ENCODE measurements at regions not wholly inside any gene's neighbourhood (a gene's known extent, or its start where the extent isn't known, plus 50 kb on each side); places are given as distances from the start of the nearest gene placed in this dataset. TPM values are rescaled to one million over a fixed set of nuclear protein-coding genes. Genes with fewer than 3 reads are reported as not detected.

DNA sequence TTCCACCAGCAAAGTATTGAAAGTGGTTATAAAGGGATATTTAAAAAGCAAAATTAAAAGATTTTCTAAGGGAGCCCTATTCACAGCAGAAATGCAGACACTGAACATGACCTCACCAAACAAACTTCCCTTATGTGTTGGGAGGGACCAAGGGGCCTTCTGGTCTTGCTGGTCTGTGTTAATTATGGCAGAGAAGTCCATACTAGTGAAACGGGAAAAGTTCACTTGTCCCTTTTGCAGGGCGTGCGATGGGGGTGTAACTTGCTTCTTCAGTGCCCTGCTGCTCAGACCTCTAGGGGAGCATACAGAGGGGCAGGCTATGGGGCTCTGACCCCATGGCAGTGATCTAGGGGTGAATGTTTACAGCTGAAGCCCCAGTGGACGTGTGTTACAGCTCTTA, 53.0 kb upstream of the ZNF337 start:
- Histone ChIP-seq H3K23ac (ENCODE audit: low read length in 2 of 2) (no peak overlapping the region), H3K4me3 (ENCODE audit: insufficient read depth in 1 of 2, low read depth in 1 of 2, low read length in 2 of 2) (no peak overlapping the region), H2AK5ac (ENCODE audit: low read length, severe bottlenecking) (no peak overlapping the region), H2BK12ac (ENCODE audit: low read length in 2 of 2) (no peak overlapping the region), H3K4me2 (ENCODE audit: low read length, poor library complexity, severe bottlenecking) (no peak overlapping the region), H3K9me3 (ENCODE audit: control insufficient read depth, low read length) (no peaks in the 10 kb centered on the region), H3K36me3 (ENCODE audit: control insufficient read depth in 1 of 2, insufficient read depth in 2 of 2, low read depth in 1 of 2, low read length in 2 of 2) (no peaks in the 10 kb centered on the region), H3K27me3 (ENCODE audit: control insufficient read depth in 1 of 2, insufficient read depth in 1 of 2, low read length in 2 of 2) (peaks cover 0 to 2% of the 10 kb centered on the region in 2 experiments), H2BK5ac (ENCODE audit: low read depth, low read length, poor library complexity, severe bottlenecking) (no peak overlapping the region), H2BK15ac (ENCODE audit: low read depth, poor library complexity, severe bottlenecking) (no peak overlapping the region), H2AFZ (ENCODE audit: low read depth, low read length) (no peak overlapping the region), H2BK120ac (ENCODE audit: low read depth, low read length) (no peak overlapping the region), H3K18ac (ENCODE audit: low read depth in 1 of 2, low read length in 2 of 2) (no peak overlapping the region), H4K91ac (ENCODE audit: low read length) (no peak overlapping the region), H3K14ac (ENCODE audit: low read length in 2 of 2) (no peak overlapping the region), H3K27ac (ENCODE audit: low read length, poor library complexity, severe bottlenecking) (no peak overlapping the region), H3K4ac (ENCODE audit: low read depth in 1 of 2, low read length in 2 of 2) (no peak overlapping the region), H3K9ac (ENCODE audit: low read length) (no peak overlapping the region), H4K8ac (ENCODE audit: low read length) (no peak overlapping the region), H3K79me1 (replicated peaks; ENCODE audit: low read length, poor library complexity, severe bottlenecking) (peaks cover 2% of the 10 kb centered on the region), H3K4me1 (ENCODE audit: control insufficient read depth, insufficient read depth, low read depth, low read length) (no peaks in the 10 kb centered on the region)
- WGBS = 81% methylated on average over 4 of the region's 4 CpGs
- DNase-seq = no peak

Small RNAs in the stretch of these regions (small RNA-seq; reads per million reads assigned to genes)
- gene CFTRP1 (ENCODE audit: low read depth) = not detected
